GM18511 (cell line): ENCODE measurements at regions not wholly inside any gene's neighbourhood (a gene's known extent, or its start where the extent isn't known, plus 50 kb on each side); places are given as distances from the start of the nearest gene placed in this dataset.

Source experiments
- ATAC-seq: cut with Tn5 transposase; IDR thresholded peaks from one replicate; pipeline ENCODE4 v1.9.1; 2021; ENCODE audit warnings: mild to moderate bottlenecking, moderate library complexity; ENCODE audit not compliant: unreplicated experiment

DNA sequence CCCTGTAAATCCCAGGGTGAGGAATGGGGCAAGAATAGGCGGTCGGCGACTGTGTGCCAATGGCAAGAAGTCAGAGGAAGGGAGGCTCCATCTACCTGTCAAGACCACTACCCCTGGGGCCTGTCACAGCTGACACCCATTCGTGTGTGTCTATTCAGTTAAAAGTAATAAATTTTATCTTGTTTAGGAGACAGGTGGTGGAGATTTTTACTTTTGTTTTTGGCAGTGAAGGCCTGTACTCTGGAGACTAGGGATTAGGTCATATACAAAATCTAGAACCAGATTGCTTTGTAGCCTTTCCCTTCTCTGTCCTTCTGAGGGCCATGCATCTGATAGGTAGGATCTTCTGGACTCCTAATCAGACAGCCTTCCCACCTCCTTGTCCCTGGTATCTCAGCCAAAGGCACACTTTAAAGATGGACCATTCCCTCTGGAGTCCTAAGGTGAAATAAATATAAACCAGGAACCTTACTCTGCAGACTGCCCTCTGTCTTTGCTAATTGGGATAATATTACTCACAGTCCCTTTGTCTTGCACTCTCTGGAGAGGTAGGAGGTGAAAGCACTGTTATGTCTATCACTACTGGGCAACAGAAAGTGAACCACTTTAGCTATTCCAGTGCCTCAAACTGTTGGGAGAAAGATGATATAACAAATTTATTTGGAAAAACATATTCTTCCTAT is 213.2 kb upstream of the ACTBL2 start:
- no peak for ATAC-seq

DNA sequence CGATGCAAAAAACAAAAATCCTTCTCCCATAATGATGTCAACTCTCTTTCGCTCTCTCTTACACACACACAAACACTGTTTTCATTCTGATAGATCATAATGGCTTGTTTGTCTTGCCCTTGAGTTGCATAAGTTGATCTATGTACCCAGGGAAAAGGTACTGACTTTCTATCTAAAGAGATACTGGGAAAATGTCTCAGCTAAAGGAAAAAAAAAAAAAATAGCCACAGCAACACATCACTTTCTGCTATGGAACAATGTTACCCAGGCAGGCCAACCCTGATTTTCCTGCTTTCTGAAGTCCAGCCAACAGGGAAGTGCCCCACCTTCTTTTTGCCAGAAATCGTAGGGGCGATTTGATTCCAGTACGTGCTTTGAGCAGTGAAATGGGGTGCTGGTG is 212.6 kb upstream of the ACTBL2 start:
- no peak for ATAC-seq

DNA sequence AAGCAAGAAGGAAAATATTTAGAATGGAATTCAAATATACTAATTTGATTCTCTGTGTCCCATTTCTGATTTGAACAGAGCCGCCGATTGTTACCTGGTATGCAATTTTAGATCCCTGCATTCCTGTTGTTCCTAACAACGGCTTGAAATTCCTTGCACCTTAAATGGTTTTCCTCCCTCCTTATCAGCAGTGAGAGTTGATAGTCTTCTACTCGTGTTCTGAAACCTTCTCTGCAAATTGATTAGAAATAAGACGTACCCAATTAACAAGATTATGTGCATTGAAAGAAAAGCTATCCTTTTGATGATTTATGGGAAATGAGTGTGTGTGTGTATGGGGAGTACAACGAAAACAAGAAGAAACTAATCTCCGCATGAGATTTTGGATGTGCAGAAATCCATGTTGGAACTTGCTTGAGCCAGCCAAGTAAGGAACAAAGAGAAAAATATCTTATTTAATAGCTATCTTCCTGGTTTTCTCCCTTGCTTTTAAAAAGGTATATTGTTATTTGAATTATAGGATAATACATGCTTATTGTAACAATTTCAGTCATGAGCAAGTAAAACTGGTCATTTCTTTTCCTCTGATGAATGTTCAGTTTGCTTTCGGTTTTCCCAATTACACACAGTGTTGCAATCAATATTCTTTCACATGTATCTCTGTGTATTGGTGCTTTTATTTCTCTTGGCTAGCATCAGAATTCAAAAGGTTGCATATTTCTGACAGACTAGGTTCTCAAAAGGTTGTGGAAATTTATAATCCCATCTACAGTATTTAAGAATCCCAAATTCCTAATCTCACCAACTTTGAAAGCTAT is 211.1 kb upstream of the ACTBL2 start:
- ATAC-seq, result no peak

DNA sequence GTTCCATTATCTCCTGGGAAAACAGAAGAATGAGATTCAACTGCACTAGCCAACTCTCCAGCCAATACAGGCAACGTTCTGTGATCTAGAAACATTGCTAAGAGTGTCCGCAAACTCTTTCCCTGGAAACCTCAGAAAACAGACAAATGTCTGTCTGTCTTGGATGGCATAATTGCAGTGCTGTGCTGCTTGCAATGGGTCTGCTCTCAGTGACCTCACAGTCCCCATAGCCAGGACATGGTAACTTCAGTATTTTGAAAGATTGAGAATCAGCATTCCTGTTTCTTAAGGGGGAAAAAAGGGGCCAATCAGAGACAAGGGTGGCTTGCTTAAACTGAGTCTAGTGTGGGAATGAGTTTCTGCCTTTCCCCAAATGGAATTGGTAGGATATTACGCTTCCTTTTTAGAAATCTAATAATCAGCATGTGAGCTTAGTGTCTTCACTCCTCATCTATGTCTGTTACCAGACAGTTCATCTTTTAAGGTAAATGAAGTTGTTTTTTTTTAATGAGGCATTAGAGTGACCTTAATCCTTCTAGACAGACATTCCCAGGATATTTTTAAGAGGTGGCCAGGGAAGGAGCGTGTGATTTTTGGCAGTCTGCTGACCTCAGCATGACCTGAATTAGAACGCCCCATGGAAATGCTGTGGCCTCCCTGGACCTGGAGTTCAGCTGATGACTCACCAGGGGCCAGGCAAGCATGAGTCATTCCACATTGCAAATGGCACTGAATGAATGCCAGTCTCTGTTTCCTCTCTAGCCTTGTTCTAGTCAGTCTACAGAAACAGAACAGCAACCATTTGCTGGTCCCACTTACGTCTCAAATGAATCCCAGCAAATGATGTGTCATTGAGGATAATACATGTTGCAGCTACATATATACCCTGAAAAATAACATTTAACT is 210.2 kb upstream of the ACTBL2 start:
- peak; percentile 78 for ATAC-seq

DNA sequence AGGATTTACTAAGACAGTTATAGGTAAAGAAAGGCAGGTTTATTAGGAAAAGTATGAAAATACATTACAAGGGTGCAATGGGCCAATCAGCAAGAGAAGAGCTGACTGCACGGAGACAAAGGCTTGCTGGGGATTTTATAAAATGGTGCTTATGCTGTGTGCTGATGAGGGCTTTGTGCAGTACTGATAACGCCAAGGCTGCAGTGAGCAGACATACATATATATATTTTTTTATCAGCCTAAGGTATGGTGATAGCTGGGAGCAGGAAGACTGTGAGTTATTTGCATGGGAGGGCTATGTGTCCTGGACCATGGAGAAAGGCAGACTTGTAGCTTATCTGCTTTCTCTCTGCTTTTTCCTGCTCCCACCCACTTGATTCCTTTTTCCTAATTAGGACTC is 208.1 kb upstream of the ACTBL2 start:
- no peak for ATAC-seq

DNA sequence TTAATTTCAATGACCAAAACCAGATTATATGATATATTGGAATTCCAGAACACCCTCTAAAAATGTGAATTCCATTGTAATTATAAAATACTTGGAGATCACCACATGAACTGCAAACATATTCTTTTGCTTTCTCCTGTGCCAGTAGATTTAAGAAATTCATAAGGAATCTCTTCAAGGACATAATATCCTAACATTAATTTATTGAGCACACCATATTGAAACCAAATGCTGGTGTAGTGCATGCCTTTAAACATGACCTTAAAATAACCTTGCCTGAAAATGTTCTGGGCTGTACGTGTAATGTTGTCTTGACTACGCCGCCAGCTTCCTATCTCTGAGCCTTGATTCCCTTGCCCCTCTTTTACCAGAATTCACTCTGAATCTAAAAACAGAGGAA is 205.0 kb upstream of the ACTBL2 start:
- no peak for ATAC-seq

DNA sequence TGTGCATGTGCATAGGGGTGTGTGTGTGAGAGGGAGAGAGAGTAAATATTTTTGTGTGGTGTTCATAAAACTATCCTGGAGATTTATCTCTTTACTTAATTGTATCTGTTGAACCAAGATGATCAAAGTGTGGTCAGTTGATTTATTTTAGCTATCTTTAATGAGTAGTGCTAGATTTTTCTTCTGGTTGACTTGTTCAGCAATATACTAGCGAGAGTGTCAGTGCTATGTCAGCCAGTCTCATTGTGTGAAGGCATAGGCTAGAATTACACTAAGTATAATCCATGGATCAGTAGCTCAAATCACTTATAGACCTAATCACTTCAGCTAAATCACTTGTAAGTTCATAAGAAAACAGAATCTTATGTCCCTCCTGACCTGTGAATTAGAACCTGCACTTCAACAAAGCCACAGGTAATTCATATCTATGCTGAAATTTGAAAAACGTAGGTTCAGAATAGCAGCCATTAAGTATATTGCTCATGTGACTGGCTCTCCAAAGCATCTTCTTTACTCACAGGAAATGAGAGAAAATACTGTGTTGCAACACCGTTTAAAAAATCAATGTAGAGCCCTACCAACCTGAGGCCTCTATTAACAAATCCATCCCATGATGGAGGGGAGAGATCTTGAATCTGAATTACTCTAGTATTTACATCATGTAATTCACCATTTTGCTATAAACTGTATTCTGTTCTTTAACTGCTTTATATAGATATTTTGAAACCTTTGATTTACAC is 203.1 kb upstream of the ACTBL2 start:
- no peak for ATAC-seq

DNA sequence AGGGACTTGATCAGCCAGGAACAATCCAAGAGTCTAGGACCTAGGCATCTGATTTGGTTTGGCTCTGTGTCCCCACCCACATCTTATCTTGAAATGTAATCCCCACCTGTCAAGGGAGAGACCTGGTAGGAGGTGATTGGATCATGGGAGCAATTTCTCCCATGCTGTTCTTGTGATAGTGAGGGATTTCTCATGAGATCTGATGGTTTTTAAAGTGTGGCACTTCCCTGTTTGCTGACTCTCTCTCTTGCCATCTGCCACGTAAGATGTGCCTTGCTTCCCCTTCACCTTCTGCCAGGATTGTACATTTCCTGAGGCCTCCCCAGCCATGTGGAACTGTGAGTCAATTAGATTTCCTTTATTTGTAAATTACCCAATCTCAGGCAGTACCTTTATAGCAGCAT is 201.7 kb upstream of the ACTBL2 start:
- ATAC-seq, result no peak

DNA sequence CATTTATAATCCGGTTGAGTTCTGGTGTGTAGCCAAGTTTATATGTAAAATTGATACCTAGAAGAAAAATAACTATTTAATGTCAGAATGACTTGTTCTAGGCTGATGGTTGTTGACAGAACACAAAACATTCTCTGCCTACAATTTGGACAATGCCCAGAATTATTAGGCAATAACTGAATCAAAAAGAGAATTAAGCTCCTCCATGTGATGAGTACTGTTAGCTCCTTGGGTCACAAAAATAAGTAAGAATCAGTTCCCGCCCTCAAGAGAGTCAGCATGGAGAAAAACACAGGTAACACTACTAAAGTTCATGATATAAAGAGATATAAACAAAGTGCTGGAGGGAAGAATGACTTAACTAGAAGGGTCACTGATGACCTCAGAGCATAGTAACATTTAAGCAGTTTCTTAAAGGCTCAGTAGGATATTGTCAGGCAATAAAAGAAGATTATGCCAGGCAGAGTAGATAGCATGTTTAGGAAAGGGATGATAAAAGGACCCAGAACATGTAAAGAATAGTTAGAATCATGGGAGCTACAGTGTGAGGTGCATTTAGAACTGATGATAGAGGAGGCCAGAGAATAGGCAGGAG is 200.5 kb upstream of the ACTBL2 start:
- no peak for ATAC-seq

DNA sequence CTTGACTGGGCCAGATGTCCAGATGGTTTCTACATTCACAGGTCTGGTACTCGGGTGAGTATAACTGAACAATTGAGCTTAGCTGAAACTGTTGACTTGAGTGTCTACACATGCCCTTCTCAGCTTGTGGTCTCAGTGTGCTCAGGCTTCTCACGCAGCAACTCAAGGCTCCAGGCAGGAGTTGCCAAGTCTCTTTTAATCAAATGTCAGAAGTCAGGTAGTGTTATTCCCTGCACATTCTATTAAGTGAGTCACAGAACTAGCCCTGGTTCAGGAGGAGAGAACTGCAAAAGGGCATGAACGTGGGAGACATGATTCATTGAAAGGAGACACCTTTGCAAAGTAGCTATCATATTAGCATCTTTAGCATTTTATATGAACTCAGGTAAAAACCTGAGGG is 199.3 kb upstream of the ACTBL2 start:
- ATAC-seq, result no peak

DNA sequence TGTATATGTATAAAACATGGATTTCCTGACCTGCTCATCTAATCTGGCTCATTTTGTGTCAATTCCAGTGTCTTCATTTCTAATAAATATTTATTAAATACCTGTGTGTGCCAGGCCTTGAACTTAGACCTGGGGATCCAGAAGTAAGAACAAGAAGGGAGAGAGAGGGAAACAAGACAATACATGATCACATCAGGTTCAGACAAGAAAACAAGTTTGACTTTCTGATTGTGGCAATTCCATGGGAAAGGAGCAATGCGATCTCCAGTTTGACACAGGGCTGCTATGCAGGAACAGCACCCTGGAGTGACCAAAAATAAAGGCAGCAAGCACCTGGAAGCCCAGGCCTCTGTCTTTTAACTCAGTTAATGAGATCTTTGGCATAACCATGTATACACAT is 198.1 kb upstream of the ACTBL2 start:
- ATAC-seq, result no peak

DNA sequence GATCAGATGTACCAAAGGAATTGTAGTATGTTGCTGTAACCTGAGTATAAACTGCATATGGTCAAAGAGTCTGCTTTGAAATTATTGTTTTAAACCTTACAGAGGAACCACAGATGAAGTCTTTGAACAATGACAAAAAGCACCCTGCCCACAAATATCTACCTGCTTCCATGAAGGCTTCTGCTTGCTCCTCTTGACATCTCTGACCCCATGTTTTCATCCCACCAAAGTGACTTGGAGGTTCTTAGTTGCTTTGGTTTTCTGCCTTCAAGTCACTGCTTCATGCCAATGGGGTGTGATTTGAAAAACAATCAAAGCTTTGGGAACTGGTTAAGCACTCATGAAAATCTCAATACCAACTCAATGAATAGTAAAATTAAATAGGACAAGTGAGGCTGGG is 194.6 kb upstream of the ACTBL2 start:
- no peak for ATAC-seq

DNA sequence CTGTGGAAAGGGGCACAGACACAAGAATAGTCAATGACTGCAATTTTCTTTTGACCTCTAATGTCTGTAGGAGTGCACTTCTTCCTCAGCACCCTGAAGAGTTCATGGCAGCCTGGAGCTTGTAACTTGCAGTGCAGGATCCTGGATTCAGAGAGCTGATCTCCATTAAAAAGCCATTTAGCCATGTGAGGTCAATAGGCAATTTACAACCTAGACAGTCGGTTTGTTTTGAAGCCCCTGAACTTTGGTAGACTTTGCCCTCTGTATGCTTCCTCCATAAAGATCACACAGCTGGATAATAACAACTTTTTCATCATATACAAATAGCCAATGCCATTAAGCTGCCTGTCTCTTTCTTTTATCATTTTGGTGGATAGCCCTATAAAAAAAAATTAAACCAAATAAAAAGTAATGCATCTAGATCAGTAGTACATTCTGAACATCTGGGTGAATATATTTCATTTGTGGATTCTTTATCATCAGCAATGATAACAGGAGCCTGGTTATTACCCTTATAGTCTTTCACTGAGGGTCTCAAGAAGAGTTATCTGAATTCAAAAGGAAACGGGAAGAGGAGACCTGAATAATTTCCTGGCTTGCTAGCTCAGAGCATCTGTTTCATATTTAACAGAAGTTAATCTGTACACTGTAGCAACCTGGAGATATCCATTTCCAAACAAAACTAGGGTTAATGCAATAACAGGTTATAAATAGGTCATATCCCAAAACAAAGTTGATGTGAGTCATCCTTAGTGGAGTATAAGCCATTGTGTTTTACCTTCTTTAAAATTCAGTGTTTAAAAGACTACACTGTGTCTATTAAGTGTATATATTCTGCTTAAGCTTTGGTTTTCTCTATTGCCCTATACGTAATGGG is 193.8 kb upstream of the ACTBL2 start:
- no peak for ATAC-seq

DNA sequence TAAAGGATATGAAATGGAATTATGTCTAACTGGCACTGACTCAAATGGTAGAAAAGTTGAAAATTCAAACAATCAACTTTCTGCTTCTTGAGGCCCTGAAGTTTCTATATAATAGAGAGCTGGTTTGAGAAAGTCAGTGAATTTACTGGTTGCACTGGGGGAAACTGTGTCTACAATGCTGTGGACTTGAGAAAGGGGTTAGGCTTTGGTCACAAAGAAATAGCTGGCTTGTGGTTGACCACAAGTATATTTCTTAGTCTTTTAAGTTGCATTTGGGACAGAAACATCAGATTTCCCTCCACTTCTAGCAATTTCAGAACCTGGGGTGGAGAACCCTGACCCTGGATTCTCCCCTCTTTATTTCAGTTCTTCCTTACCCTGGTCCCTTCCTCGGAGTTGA is 192.6 kb upstream of the ACTBL2 start:
- ATAC-seq, result no peak

DNA sequence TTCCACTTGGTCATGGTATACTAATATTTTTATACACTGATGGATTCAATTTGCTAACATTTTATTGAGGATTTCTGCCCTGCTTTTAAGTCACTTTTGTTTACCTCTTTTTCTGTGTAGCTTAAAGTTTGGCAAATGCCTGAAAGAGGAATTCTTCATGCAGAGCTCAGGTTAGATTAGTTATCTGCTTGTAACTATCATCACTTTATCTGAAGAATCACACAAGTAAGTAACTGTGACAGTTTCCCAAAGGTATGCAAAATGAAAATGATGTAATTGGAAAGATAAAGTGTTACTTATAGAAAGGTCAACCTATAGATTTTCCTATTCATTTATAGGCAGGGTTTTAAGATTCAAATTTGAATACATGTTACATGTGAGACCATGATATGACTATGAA is 188.8 kb upstream of the ACTBL2 start:
- no peak for ATAC-seq

DNA sequence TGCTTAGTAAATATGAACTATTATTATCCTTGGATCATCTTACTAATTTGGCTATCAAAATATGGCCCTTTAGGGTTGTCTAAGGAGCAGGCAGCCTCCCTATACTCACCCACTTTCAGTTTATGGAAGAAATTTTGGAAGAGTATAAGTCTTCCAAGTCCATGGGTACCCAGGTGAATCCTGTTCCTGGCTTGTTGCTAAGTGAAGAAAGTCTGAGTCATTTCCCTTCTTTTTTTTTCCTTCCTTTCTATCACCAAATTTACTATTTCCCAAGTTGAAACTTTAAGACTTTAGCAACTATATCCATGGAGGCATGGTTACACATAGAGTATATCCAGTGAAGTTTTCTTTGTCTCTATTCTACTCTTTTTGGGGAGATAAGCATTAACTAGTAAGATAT is 184.0 kb upstream of the ACTBL2 start:
- ATAC-seq, result no peak

DNA sequence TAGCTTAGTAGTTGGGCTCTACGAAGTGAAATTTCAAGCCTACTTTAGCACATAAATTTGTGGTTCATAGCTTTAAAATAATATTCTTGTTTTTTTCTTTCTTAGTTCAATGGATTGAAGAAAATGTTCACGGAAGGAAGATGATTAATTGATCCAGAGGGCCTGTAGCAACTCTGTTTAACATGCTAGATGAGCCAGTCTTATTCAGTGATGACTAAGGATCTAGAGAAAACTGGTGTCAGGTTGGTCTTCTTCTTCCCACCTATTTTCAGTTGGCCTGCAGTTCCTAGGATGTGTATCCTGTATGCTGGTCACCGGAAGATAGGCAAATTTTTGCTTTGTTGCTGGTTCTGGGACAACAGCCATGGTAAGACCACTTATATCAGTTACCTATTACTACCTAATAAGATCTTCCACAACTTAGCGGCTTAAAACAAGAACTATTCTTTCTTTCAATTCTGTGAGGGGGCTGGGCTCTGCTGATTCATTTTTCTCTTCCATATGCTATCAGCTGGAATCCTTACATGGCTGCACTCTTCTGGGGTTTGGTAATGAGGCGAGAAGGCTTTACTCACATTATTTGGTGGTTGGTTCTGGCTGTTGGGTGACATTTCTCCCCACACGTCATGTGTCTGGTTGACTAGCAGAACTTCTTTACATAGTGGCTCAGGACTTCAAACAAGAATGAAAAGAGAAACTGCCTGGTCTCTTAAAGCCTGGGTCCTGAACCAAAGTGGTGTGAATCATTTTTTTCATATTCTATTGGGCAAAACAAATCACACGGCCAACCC is 182.7 kb upstream of the ACTBL2 start:
- ATAC-seq, result no peak

DNA sequence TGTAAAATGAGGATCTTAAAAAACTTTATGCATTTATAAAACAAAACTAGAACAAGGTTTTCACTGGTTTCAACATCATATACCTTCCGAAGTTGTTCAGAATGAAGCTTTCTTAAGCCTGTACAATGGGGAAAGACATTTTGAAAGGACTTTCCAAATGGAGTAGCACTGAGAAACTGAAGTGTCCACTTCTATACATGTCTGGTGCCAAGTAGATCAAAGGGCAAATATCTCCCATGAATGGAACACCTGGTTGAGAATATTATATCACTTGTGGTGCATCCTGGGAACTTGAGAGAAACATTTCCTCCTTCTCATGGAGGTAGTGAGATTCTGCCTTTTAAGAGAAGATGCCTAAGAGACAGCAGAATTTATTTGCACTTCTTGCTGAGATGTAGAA is 182.1 kb upstream of the ACTBL2 start:
- ATAC-seq, result no peak

DNA sequence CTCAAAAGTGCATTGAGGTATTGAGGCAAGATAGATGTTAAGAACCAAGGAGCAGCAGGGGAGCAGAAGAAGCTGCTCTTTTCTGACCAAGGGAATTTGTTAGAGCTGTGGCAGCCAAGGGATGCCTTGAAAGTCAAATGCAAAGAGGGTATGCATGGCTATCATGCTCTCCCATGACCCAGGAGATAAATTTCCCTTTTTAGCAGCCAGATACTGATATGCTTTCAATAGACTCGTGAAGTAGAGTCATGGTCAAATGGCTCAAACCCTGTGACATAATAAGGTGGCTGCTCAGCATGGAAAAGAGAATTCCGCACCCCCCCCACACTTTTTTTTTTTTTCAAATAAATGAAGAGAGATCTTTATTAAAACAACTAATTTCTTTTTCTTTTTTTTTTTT is 180.9 kb upstream of the ACTBL2 start:
- no peak for ATAC-seq
